ENCODE measurements at regions not wholly inside any gene's neighbourhood (a gene's known extent, or its start where the extent isn't known, plus 50 kb on each side); places are given as distances from the start of the nearest gene placed in this dataset.

DNA sequence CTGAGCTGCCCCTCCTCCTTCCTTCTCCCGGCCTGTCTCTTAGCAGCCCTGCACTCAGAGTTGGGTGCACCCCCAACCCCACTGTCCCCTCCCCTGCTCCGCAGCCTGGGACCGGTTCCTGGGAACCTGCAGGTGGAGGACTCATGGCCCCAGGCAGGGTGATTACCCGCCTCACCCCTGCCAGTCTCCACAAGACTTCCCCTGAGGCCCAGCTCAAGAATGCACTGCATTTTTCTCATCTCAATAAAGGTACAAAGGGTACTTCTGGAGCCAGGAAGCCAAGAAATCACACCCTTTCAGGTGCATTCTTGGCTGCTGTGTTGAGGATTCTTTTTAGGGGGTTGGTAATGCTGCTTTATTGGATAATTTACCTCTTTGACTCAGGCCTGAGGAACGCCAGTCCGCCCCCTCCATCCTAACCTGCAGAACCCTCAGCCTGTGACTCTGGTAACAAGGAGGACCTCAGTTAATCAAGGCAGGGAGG is 126.3 kb upstream of the TMPRSS2 start:
- in situ Hi-C loops (cut with HindIII; ENCODE audit: low sequenced_read_pairs) = no loop called here

GRCh38 chr21:41633627-41634026 is 125.7 kb upstream of the TMPRSS2 start:
- in situ Hi-C loops (cut with HindIII; ENCODE audit: low sequenced_read_pairs) = no loop called here

GRCh38 chr21:41632748-41633475 is 125.0 kb upstream of the TMPRSS2 start:
- in situ Hi-C loops (cut with HindIII; ENCODE audit: low sequenced_read_pairs) = no loop called here

DNA sequence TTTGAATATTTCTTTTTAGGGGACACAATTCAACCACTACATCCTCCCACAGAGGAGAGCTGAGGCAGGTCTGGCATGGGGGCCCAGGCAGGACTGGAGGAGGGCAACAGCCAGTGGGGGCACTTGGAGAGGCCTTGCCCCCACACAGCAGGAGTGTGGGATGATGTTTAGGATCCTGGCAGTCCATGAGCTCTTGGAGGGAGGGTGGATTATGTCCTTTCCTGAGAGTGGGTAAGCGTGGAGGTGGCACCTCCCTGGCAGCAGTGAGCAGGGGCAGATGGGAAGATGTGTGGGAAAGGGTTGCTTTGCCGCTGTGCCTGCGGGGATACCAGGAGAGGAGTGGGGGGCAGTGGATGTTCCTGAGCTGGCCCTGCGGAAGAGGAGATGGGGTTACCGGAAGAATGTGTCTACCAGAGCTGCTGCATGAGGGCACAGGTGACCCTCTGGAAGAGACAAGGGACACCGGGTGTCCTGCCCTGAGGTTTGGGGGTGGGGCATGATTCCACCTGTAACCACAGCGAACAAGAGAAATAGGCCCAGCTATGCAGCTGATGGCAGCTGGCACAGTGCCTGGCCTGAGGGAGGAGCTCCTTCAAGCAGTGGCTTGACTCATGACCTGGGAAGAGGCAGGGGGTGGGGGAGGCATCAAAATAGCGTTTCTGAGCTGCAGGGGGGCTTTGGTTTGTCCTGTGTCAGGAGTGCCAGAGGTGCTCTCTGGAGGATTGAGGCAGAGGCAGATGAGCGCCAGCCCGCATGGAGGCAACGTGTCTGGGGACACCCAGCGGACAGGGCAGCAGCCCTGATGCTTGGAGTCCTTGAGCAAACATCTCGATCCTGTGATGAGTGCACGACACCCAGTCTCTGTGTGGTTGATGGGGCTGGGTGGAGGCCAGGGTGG is 123.9 kb upstream of the TMPRSS2 start:
- in situ Hi-C loops (cut with HindIII; ENCODE audit: low sequenced_read_pairs) = no loop called here

DNA sequence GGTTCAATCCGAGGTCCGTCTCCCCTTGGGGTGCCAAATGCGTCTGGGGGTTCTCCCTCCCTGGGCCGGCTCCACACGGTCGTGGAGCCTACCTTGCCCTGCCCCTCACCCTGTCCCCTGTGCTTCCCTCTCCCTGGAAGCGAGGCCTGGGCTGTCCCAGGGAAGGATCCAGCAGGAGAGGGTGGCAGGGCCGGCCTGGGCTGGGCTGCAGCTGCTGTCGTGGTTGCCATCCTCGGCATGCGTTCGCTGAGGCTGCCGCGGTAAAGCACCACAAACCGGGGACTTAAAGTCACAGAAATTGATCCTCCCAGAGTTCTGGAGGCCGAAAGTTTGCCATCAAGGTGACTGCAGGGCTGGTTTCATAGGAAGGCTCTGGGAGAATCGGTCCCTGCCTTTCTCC is 123.0 kb upstream of the TMPRSS2 start:
- in situ Hi-C loops (cut with HindIII; ENCODE audit: low sequenced_read_pairs) = no loop called here

GRCh38 chr21:41630249-41630648 is 122.3 kb upstream of the TMPRSS2 start:
- in situ Hi-C loops (cut with HindIII; ENCODE audit: low sequenced_read_pairs) = no loop called here

- in situ Hi-C loops (cut with HindIII; ENCODE audit: low sequenced_read_pairs) = no loop called here
These were observed 120.3 kb upstream of the TMPRSS2 start for GRCh38 chr21:41628256-41628655.

DNA sequence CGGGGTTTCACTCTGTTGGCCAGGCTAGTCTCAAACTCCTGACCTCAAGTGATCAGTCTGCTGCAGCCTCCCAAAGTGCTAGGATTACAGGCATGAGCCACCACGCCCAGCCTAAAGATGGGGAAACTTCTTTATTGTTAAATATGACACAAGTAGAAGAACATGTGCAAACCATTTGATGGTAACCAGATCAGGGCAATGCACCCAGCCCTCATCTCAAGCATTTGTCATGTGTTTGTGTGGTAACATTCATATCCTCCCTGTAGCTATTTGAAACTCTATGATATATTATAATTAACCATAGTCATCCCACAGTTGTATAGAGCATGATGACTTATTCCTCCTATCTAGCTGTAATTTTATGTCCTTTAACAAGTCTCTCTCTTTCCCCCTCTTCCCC is 119.5 kb upstream of the TMPRSS2 start:
- in situ Hi-C loops (cut with HindIII; ENCODE audit: low sequenced_read_pairs) = no loop called here

GRCh38 chr21:41626021-41626420 is 118.1 kb upstream of the TMPRSS2 start:
- in situ Hi-C loops (cut with HindIII; ENCODE audit: low sequenced_read_pairs) = no loop called here

DNA sequence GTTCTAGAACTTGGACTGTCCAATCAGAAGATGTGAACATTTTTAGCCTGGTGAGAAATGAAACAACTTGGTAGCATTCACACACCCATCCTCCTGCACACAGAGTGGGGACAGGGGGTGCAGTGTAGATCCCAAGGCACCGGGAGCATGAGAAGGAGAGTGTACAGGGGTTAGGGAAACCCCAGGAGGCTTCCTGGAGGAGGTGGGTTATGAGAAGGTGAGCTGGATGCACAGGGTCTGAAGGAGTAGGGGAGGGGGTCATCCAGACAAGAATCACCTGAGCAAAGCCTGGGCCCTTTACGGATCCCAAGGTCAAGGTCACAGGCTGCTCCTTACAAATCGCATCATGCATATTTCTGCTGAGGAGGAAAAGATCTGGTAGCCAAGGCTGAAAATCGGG is 117.5 kb upstream of the TMPRSS2 start:
- in situ Hi-C loops (cut with HindIII; ENCODE audit: low sequenced_read_pairs) = no loop called here

- in situ Hi-C loops (cut with HindIII; ENCODE audit: low sequenced_read_pairs) = loop anchor here (25.0 kb wide), 1 partner anchor 138 kb away; the partner anchor contains the start of gene RIPK4
These were observed 116.8 kb upstream of the TMPRSS2 start for GRCh38 chr21:41624674-41625310.

- in situ Hi-C loops (cut with HindIII; ENCODE audit: low sequenced_read_pairs) = loop anchor here (25.0 kb wide), 1 partner anchor 138 kb away; the partner anchor contains the start of gene RIPK4
These were observed 116.0 kb upstream of the TMPRSS2 start for GRCh38 chr21:41623945-41624344.

GRCh38 chr21:41622831-41623548 is 115.0 kb upstream of the TMPRSS2 start:
- in situ Hi-C loops (cut with HindIII; ENCODE audit: low sequenced_read_pairs) = loop anchor here (25.0 kb wide), 1 partner anchor 139 kb away; the partner anchor contains the start of gene RIPK4

DNA sequence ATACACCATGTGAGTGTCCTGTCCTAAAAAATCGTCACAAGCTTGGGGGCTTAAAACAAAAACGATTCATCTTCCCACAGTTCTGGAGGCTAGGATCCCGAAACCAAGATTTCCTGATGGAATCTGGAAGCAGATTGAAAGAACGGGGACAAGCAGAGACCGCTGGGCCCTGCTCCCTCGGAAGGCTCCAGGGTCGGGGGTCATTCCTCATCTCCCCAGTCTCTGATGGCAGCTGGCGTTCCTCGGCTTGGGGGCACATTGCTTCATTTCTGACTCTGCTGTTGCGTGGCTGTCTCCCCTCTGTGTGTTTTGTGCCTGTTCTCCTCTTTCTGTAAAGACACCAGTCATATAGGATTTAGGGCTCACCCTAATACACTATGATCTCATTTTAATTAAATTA is 114.2 kb upstream of the TMPRSS2 start:
- in situ Hi-C loops (cut with HindIII; ENCODE audit: low sequenced_read_pairs) = loop anchor here (25.0 kb wide), 1 partner anchor 140 kb away; the partner anchor contains the start of gene RIPK4

GRCh38 chr21:41621513-41621912 is 113.6 kb upstream of the TMPRSS2 start:
- in situ Hi-C loops (cut with HindIII; ENCODE audit: low sequenced_read_pairs) = loop anchor here (25.0 kb wide), 1 partner anchor 141 kb away; the partner anchor contains the start of gene RIPK4

DNA sequence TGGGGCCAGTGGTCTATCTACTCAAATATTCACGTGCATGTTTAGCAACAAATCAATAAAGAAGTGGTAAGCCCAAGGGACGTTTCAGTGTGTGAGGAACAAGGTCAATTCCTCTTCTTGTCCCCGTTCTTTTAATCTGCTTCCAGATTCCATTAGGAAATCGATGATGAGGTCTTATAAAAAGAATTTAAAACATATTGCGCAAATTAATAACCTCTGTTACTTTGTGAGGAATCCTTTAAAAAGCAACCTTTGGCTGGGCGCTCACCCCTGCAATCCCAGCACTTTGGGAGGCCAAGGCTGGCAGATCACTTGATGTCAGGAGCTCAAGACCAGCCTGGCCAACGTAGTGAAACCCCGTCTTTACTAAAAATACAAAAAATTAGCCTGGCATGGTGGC is 113.0 kb upstream of the TMPRSS2 start:
- in situ Hi-C loops (cut with HindIII; ENCODE audit: low sequenced_read_pairs) = loop anchor here (25.0 kb wide), 1 partner anchor 141 kb away; the partner anchor contains the start of gene RIPK4

GRCh38 chr21:41620541-41620940 is 112.6 kb upstream of the TMPRSS2 start:
- in situ Hi-C loops (cut with HindIII; ENCODE audit: low sequenced_read_pairs) = loop anchor here (25.0 kb wide), 1 partner anchor 142 kb away; the partner anchor contains the start of gene RIPK4

DNA sequence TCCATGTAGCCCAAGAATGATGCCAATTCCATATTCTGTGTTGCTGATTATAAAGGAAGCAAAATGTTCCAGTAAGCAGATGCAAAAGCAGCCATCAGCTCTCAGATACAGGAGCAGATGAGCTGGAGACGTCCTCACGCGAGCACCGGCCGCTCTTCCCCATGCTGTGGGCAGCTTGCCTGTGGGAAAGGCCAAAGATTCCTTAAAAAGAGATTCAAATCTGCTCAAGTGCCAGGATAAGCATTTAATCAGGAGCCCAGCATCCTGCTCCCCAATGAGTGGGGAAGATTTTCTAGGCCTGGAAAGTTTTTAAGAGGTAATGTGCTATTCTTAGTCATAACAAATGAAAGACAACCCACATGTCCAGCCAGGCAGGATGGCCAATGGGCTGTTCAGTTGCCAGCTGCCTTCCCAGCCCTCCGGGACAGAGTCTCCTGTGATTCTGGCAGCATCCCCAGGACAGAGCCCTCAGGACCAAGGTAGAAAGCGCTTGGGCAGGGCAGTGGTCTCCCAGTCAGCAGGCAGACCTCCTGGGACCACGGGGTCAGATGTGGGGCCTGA is 108.2 kb upstream of the TMPRSS2 start:
- in situ Hi-C loops (cut with HindIII; ENCODE audit: low sequenced_read_pairs) = loop anchor here (10.0 to 25.0 kb wide), 3 partner anchors 59 to 489 kb away; partner anchors contain the start of gene RIPK4

- in situ Hi-C loops (cut with HindIII; ENCODE audit: low sequenced_read_pairs) = loop anchor here (10.0 to 25.0 kb wide), 3 partner anchors 59 to 489 kb away; partner anchors contain the start of gene RIPK4
These were observed 107.7 kb upstream of the TMPRSS2 start for GRCh38 chr21:41615613-41616012.

GRCh38 chr21:41614511-41614910 is 106.6 kb upstream of the TMPRSS2 start:
- in situ Hi-C loops (cut with HindIII; ENCODE audit: low sequenced_read_pairs) = loop anchor here (10.0 to 25.0 kb wide), 3 partner anchors 60 to 490 kb away; partner anchors contain the start of gene RIPK4

Data from DLD1 (cell line).